ENCODE measurements at regions not wholly inside any gene's neighbourhood (a gene's known extent, or its start where the extent isn't known, plus 50 kb on each side); places are given as distances from the start of the nearest gene placed in this dataset.

- Histone ChIP-seq H3K27me3 (ENCODE audit: control insufficient read depth in 3 of 3, insufficient read depth in 3 of 3, low read depth in 1 of 3, low read length in 3 of 3) (no peaks in the 10 kb centered on the region), H3K18ac (ENCODE audit: low read length) (no peak overlapping the region), H3K14ac (ENCODE audit: low read length) (no peak overlapping the region), H3K27ac (replicated peaks; ENCODE audit: low read length) (no peak overlapping the region), H2BK15ac (ENCODE audit: low read length) (no peak overlapping the region), H2AFZ (ENCODE audit: low read length) (no peak overlapping the region), H3K4me2 (ENCODE audit: insufficient read depth, low read length, poor library complexity, severe bottlenecking) (no peak overlapping the region), H3K4ac (ENCODE audit: low read length) (no peak overlapping the region), H4K91ac (ENCODE audit: low read depth, low read length, poor library complexity) (no peak overlapping the region), H2BK120ac (ENCODE audit: low read depth, low read length) (no peak overlapping the region), H3K9ac (ENCODE audit: low read depth, low read length, poor library complexity) (no peak overlapping the region), H3K9me3 (replicated peaks in 1 of 2; ENCODE audit: control insufficient read depth in 2 of 2, insufficient read depth in 1 of 2, low read depth in 1 of 2, low read length in 2 of 2) (no peaks in the 10 kb centered on the region), H3K23ac (ENCODE audit: low read depth, low read length, poor library complexity) (no peak overlapping the region), H3K79me1 (ENCODE audit: low read depth, low read length) (no peaks in the 10 kb centered on the region), H2BK5ac (ENCODE audit: low read length) (no peak overlapping the region), H2AK5ac (ENCODE audit: low read depth, low read length) (no peak overlapping the region), H4K8ac (ENCODE audit: low read depth, low read length) (no peak overlapping the region), H3K4me3 (ENCODE audit: low read length in 2 of 2) (no peak overlapping the region), H3K4me1 (ENCODE audit: control insufficient read depth in 2 of 2, insufficient read depth in 1 of 2, low read depth in 1 of 2, low read length in 2 of 2) (no peaks in the 10 kb centered on the region), H3K36me3 (replicated peaks in 1 of 2; ENCODE audit: control insufficient read depth in 2 of 2, insufficient read depth in 2 of 2, low read length in 2 of 2) (no peaks in the 10 kb centered on the region), H2BK12ac (ENCODE audit: low read length) (no peak overlapping the region)
- no peak for DNase-seq (ENCODE audit: low spot score)
Observed at GRCh38 chr2:122575076-122575475, 819.6 kb downstream of the TSN start.

GRCh38 chr2:122583159-122583917 is 827.9 kb downstream of the TSN start:
- Histone ChIP-seq H3K4ac (ENCODE audit: low read length) (no peak overlapping the region), H3K18ac (ENCODE audit: low read length) (no peak overlapping the region), H3K14ac (ENCODE audit: low read length) (no peak overlapping the region), H2BK5ac (ENCODE audit: low read length) (no peak overlapping the region), H3K79me1 (ENCODE audit: low read depth, low read length) (no peaks in the 10 kb centered on the region), H2BK15ac (ENCODE audit: low read length) (no peak overlapping the region), H3K4me2 (ENCODE audit: insufficient read depth, low read length, poor library complexity, severe bottlenecking) (no peak overlapping the region), H3K23ac (ENCODE audit: low read depth, low read length, poor library complexity) (no peak overlapping the region), H3K9me3 (replicated peaks in 1 of 2; ENCODE audit: control insufficient read depth in 2 of 2, insufficient read depth in 1 of 2, low read depth in 1 of 2, low read length in 2 of 2) (no peaks in the 10 kb centered on the region), H2AFZ (ENCODE audit: low read length) (no peak overlapping the region), H3K27ac (replicated peaks; ENCODE audit: low read length) (no peak overlapping the region), H3K36me3 (replicated peaks in 1 of 2; ENCODE audit: control insufficient read depth in 2 of 2, insufficient read depth in 2 of 2, low read length in 2 of 2) (no peaks in the 10 kb centered on the region), H3K27me3 (ENCODE audit: control insufficient read depth in 3 of 3, insufficient read depth in 3 of 3, low read depth in 1 of 3, low read length in 3 of 3) (no peaks in the 10 kb centered on the region), H4K91ac (ENCODE audit: low read depth, low read length, poor library complexity) (no peak overlapping the region), H3K4me1 (ENCODE audit: control insufficient read depth in 2 of 2, insufficient read depth in 1 of 2, low read depth in 1 of 2, low read length in 2 of 2) (no peaks in the 10 kb centered on the region), H2AK5ac (ENCODE audit: low read depth, low read length) (no peak overlapping the region), H4K8ac (ENCODE audit: low read depth, low read length) (no peak overlapping the region), H3K4me3 (ENCODE audit: low read length in 2 of 2) (no peak overlapping the region), H2BK12ac (ENCODE audit: low read length) (no peak overlapping the region), H2BK120ac (ENCODE audit: low read depth, low read length) (no peak overlapping the region), H3K9ac (ENCODE audit: low read depth, low read length, poor library complexity) (no peak overlapping the region)
- WGBS, 2 donors (ENCODE audit: extremely low coverage in 2 of 2, insufficient read length in 2 of 2, insufficient replicate concordance in 1 of 2) = 83% methylated on average over 1 of the region's 2 CpGs; no CpG with 5 or more reads in 1 of the 2 donors
- DNase-seq (ENCODE audit: low spot score) = no peak

- Histone ChIP-seq H3K4ac (ENCODE audit: low read length) (no peak overlapping the region), H3K27ac (replicated peaks; ENCODE audit: low read length) (no peak overlapping the region), H3K9me3 (replicated peaks in 1 of 2; ENCODE audit: control insufficient read depth in 2 of 2, insufficient read depth in 1 of 2, low read depth in 1 of 2, low read length in 2 of 2) (no peaks in the 10 kb centered on the region), H2BK120ac (ENCODE audit: low read depth, low read length) (no peak overlapping the region), H3K4me1 (ENCODE audit: control insufficient read depth in 2 of 2, insufficient read depth in 1 of 2, low read depth in 1 of 2, low read length in 2 of 2) (no peaks in the 10 kb centered on the region), H3K18ac (ENCODE audit: low read length) (no peak overlapping the region), H2BK12ac (ENCODE audit: low read length) (no peak overlapping the region), H3K4me3 (ENCODE audit: low read length in 2 of 2) (no peak overlapping the region), H3K79me1 (ENCODE audit: low read depth, low read length) (no peaks in the 10 kb centered on the region), H4K91ac (ENCODE audit: low read depth, low read length, poor library complexity) (no peak overlapping the region), H3K36me3 (replicated peaks in 1 of 2; ENCODE audit: control insufficient read depth in 2 of 2, insufficient read depth in 2 of 2, low read length in 2 of 2) (no peaks in the 10 kb centered on the region), H3K14ac (ENCODE audit: low read length) (no peak overlapping the region), H3K27me3 (ENCODE audit: control insufficient read depth in 3 of 3, insufficient read depth in 3 of 3, low read depth in 1 of 3, low read length in 3 of 3) (no peaks in the 10 kb centered on the region), H4K8ac (ENCODE audit: low read depth, low read length) (no peak overlapping the region), H2BK5ac (ENCODE audit: low read length) (no peak overlapping the region), H3K4me2 (ENCODE audit: insufficient read depth, low read length, poor library complexity, severe bottlenecking) (no peak overlapping the region), H2BK15ac (ENCODE audit: low read length) (no peak overlapping the region), H3K23ac (ENCODE audit: low read depth, low read length, poor library complexity) (no peak overlapping the region), H2AK5ac (ENCODE audit: low read depth, low read length) (no peak overlapping the region), H3K9ac (ENCODE audit: low read depth, low read length, poor library complexity) (no peak overlapping the region), H2AFZ (ENCODE audit: low read length) (no peak overlapping the region)
- WGBS, 2 donors (ENCODE audit: extremely low coverage in 2 of 2, insufficient read length in 2 of 2, insufficient replicate concordance in 1 of 2) = no CpG with 5 or more reads among the region's 3 CpGs
- no peak for DNase-seq (ENCODE audit: low spot score)
Observed at GRCh38 chr2:122590524-122590923, 835.1 kb downstream of the TSN start.

DNA sequence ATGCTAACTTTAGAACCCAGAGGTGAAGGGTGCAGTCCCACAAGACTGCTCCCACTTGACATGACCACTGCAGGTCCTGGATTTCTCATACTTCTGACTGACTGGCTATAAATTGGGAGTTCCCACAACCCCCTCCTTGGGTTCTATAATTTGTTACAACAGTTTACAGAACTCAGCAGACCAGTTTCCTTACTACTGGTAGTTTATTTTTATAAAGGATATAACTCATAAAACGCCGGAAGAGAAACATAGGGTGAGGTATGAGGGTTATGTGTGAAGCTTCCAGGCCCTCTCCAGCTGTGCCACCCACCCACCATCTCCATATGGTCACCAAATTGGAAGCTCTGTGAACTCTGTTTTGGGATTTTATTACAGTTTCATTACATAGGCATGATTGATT is 839.6 kb downstream of the TSN start:
- DNase-seq (ENCODE audit: low spot score) = no peak
- Histone ChIP-seq H4K91ac (ENCODE audit: low read depth, low read length, poor library complexity) (no peak overlapping the region), H3K4me1 (ENCODE audit: control insufficient read depth in 2 of 2, insufficient read depth in 1 of 2, low read depth in 1 of 2, low read length in 2 of 2) (no peaks in the 10 kb centered on the region), H3K9ac (ENCODE audit: low read depth, low read length, poor library complexity) (no peak overlapping the region), H3K4me3 (ENCODE audit: low read length in 2 of 2) (no peak overlapping the region), H3K27me3 (ENCODE audit: control insufficient read depth in 3 of 3, insufficient read depth in 3 of 3, low read depth in 1 of 3, low read length in 3 of 3) (no peaks in the 10 kb centered on the region), H3K36me3 (replicated peaks in 1 of 2; ENCODE audit: control insufficient read depth in 2 of 2, insufficient read depth in 2 of 2, low read length in 2 of 2) (no peaks in the 10 kb centered on the region), H3K27ac (replicated peaks; ENCODE audit: low read length) (no peak overlapping the region), H3K79me1 (ENCODE audit: low read depth, low read length) (no peaks in the 10 kb centered on the region), H2BK15ac (ENCODE audit: low read length) (no peak overlapping the region), H3K14ac (ENCODE audit: low read length) (no peak overlapping the region), H3K18ac (ENCODE audit: low read length) (no peak overlapping the region), H3K4me2 (ENCODE audit: insufficient read depth, low read length, poor library complexity, severe bottlenecking) (no peak overlapping the region), H2BK12ac (ENCODE audit: low read length) (no peak overlapping the region), H2AFZ (ENCODE audit: low read length) (no peak overlapping the region), H3K9me3 (replicated peaks in 1 of 2; ENCODE audit: control insufficient read depth in 2 of 2, insufficient read depth in 1 of 2, low read depth in 1 of 2, low read length in 2 of 2) (no peaks in the 10 kb centered on the region), H2BK120ac (ENCODE audit: low read depth, low read length) (no peak overlapping the region), H2BK5ac (ENCODE audit: low read length) (no peak overlapping the region), H2AK5ac (ENCODE audit: low read depth, low read length) (no peak overlapping the region), H3K4ac (ENCODE audit: low read length) (no peak overlapping the region), H3K23ac (ENCODE audit: low read depth, low read length, poor library complexity) (no peak overlapping the region), H4K8ac (ENCODE audit: low read depth, low read length) (no peak overlapping the region)
- WGBS, 2 donors (ENCODE audit: extremely low coverage in 2 of 2, insufficient read length in 2 of 2, insufficient replicate concordance in 1 of 2) = no CpG with 5 or more reads among the region's 2 CpGs

Data from neuronal stem cell (in vitro differentiated cells).